Smooth muscle cell (in vitro differentiated cells): ENCODE measurements at regions not wholly inside any gene's neighbourhood (a gene's known extent, or its start where the extent isn't known, plus 50 kb on each side); places are given as distances from the start of the nearest gene placed in this dataset.

Experiments
- DNase-seq: peaks from one replicate; lab custom pipeline; 2025; ENCODE audit not compliant: unreplicated experiment; lab: John Stamatoyannopoulos, UW
- H2AFZ ChIP-seq: fragments of 200-600 bp; sonication (generic); 2 replicates; pipeline ENCODE4 v1.6.0; 2016; ENCODE audit warnings: antibody characterized with exemption, low read depth, mild to moderate bottlenecking
- H3F3A ChIP-seq: fragments of 200-600 bp; sonication (generic); 2 replicates; pipeline ENCODE4 v1.6.0; 2017; ENCODE audit warnings: antibody characterized with exemption, low read depth
- H3K27ac ChIP-seq: fragments of 200-600 bp; sonication (generic); 2 replicates; pipeline ENCODE4 v1.5.1; 2016; ENCODE audit warnings: low read depth, mild to moderate bottlenecking
- H3K27me3 ChIP-seq: fragments of 200-600 bp; sonication (generic); 2 replicates; pipeline ENCODE4 v1.6.1; 2016; ENCODE audit warnings: low read depth, mild to moderate bottlenecking
- H3K36me3 ChIP-seq: fragments of 200-600 bp; sonication (generic); 2 replicates; pipeline ENCODE4 v1.5.1; 2016; ENCODE audit warnings: low read depth
- H3K4me1 ChIP-seq: fragments of 200-600 bp; sonication (generic); 2 replicates; pipeline ENCODE4 v1.5.1; 2016; ENCODE audit warnings: low read depth
- H3K4me2 ChIP-seq: fragments of 200-600 bp; sonication (generic); 2 replicates; pipeline ENCODE4 v1.6.0; 2016; ENCODE audit warnings: mild to moderate bottlenecking
- H3K4me3 ChIP-seq: fragments of 200-600 bp; sonication (generic); 2 replicates; pipeline ENCODE4 v1.5.1; 2016; ENCODE audit warnings: mild to moderate bottlenecking
- H3K79me2 ChIP-seq: fragments of 200-600 bp; sonication (generic); 2 replicates; pipeline ENCODE4 v1.6.0; 2016; ENCODE audit warnings: low read depth, mild to moderate bottlenecking
- H3K9ac ChIP-seq: fragments of 200-600 bp; sonication (generic); 2 replicates; pipeline ENCODE4 v1.6.0; 2016; ENCODE audit warnings: low read depth
- H3K9me3 ChIP-seq: fragments of 200-600 bp; sonication (generic); replicated peaks from 2 replicates; pipeline ENCODE4 v1.5.1; 2016; ENCODE audit warnings: low read depth
- H4K20me1 ChIP-seq: fragments of 200-600 bp; sonication (generic); 2 replicates; pipeline ENCODE4 v1.6.0; 2016; ENCODE audit warnings: low read depth
- WGBS: methylation state at CpG from one replicate; pipeline ENCODE4 v1.1.7; 2016; ENCODE audit warnings: low lambda C conversion rate; 5-methylcytosine and 5-hydroxymethylcytosine counted together
- TF ChIP-seq, protein P1 (sequence below): fragments of 200-600 bp; sonication (generic); IDR thresholded peaks from 2 replicates; pipeline ENCODE4 v1.5.1; 2017; ENCODE audit warnings: borderline replicate concordance, mild to moderate bottlenecking, antibody characterized with exemption; ENCODE audit not compliant: insufficient read depth, poor library complexity, severe bottlenecking

GRCh38 chr1:189983166-189983890 is 494.3 kb downstream of the BRINP3 start:
- Histone ChIP-seq H3K4me2 (no peak overlapping the region), H3K36me3 (no peaks in the 10 kb centered on the region), H3K4me3 (no peak overlapping the region), H3K27me3 (no peaks in the 10 kb centered on the region), H3K79me2 (no peaks in the 10 kb centered on the region), H3F3A (no peaks in the 10 kb centered on the region), H3K27ac (no peak overlapping the region), H3K4me1 (no peaks in the 10 kb centered on the region), H2AFZ (no peak overlapping the region), H3K9ac (no peak overlapping the region), H3K9me3 (no peaks in the 10 kb centered on the region), H4K20me1 (no peaks in the 10 kb centered on the region)
- 77% methylated on average over 3 of the region's 3 CpGs for WGBS
- no peak for DNase-seq
- TF ChIP-seq, protein P1, sequence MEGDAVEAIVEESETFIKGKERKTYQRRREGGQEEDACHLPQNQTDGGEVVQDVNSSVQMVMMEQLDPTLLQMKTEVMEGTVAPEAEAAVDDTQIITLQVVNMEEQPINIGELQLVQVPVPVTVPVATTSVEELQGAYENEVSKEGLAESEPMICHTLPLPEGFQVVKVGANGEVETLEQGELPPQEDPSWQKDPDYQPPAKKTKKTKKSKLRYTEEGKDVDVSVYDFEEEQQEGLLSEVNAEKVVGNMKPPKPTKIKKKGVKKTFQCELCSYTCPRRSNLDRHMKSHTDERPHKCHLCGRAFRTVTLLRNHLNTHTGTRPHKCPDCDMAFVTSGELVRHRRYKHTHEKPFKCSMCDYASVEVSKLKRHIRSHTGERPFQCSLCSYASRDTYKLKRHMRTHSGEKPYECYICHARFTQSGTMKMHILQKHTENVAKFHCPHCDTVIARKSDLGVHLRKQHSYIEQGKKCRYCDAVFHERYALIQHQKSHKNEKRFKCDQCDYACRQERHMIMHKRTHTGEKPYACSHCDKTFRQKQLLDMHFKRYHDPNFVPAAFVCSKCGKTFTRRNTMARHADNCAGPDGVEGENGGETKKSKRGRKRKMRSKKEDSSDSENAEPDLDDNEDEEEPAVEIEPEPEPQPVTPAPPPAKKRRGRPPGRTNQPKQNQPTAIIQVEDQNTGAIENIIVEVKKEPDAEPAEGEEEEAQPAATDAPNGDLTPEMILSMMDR = no peak

DNA sequence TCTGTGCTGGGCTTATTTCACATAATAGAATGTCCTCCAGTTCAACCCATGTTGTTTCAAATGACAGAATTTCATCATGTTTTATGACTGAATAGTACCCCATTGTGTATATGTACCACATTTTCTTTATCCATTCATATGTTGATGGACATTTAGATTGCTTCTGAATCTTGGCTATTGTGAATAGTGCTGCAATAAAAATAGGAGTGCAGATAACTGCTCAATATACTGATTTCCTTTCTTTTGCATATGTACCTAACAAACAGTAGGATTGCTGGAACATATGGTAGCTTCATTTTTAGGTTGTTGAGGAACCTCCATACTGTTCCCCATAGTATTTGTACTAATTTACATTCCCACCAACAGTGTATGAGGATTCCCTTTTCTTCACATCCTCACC is 491.1 kb downstream of the BRINP3 start:
- Histone ChIP-seq H3K4me1 (no peaks in the 10 kb centered on the region), H4K20me1 (no peaks in the 10 kb centered on the region), H3K79me2 (no peaks in the 10 kb centered on the region), H2AFZ (no peak overlapping the region), H3K27ac (no peak overlapping the region), H3K27me3 (no peaks in the 10 kb centered on the region), H3F3A (no peaks in the 10 kb centered on the region), H3K4me2 (no peak overlapping the region), H3K36me3 (no peaks in the 10 kb centered on the region), H3K9ac (no peak overlapping the region), H3K4me3 (no peak overlapping the region), H3K9me3 (no peaks in the 10 kb centered on the region)
- no peak for DNase-seq
- TF ChIP-seq, protein P1 = no peak

- no peak for DNase-seq
- H2AFZ ChIP-seq = no peak overlapping the region
- H3K9ac ChIP-seq = no peak overlapping the region
- no peak overlapping the region for H3K4me2 ChIP-seq
- TF ChIP-seq, protein P1 = no peak
- H3K4me3 ChIP-seq = no peak overlapping the region
- no peaks in the 10 kb centered on the region for H3K4me1 ChIP-seq
- no peaks in the 10 kb centered on the region for H3F3A ChIP-seq
- H3K79me2 ChIP-seq = no peaks in the 10 kb centered on the region
- H3K9me3 ChIP-seq = no peaks in the 10 kb centered on the region
- no peaks in the 10 kb centered on the region for H3K36me3 ChIP-seq
- 79% methylated on average over 2 of the region's 2 CpGs for WGBS
- no peaks in the 10 kb centered on the region for H3K27me3 ChIP-seq
- no peak overlapping the region for H3K27ac ChIP-seq
- H4K20me1 ChIP-seq = no peaks in the 10 kb centered on the region
These were observed 490.2 kb downstream of the BRINP3 start for GRCh38 chr1:189987509-189987908.

- no peaks in the 10 kb centered on the region for H3K79me2 ChIP-seq
- no peaks in the 10 kb centered on the region for H3K4me1 ChIP-seq
- H4K20me1 ChIP-seq = no peaks in the 10 kb centered on the region
- TF ChIP-seq, protein P1 = no peak
- H3K9me3 ChIP-seq = no peaks in the 10 kb centered on the region
- H3K36me3 ChIP-seq = no peaks in the 10 kb centered on the region
- no peaks in the 10 kb centered on the region for H3K27me3 ChIP-seq
- H3K4me3 ChIP-seq = no peak overlapping the region
- no peak overlapping the region for H3K27ac ChIP-seq
- H2AFZ ChIP-seq = no peak overlapping the region
- 93% methylated on average over 12 of the region's 12 CpGs for WGBS
- no peak overlapping the region for H3K4me2 ChIP-seq
- no peak overlapping the region for H3K9ac ChIP-seq
- no peak for DNase-seq
- H3F3A ChIP-seq = no peaks in the 10 kb centered on the region
These were observed 484.8 kb downstream of the BRINP3 start for GRCh38 chr1:189992856-189993255.
